PFSK-1 (cell line): ENCODE measurements at regions not wholly inside any gene's neighbourhood (a gene's known extent, or its start where the extent isn't known, plus 50 kb on each side); places are given as distances from the start of the nearest gene placed in this dataset.

Experiments used
- FOXP2 ChIP-seq: optimal IDR thresholded peaks from 2 replicates; pipeline ENCODE3; 2011; ENCODE audit warnings: borderline replicate concordance, control low read depth, inconsistent platforms; ENCODE audit not compliant: insufficient read depth; ENCODE audit errors: extremely low read length, extremely low read depth
- POLR2AphosphoS5 ChIP-seq: IDR thresholded peaks from 2 replicates; pipeline ENCODE4 v1.6.1; 2012; ENCODE audit warnings: low read depth, mild to moderate bottlenecking, control low read depth, low read length, moderate library complexity
- TAF1 ChIP-seq: IDR thresholded peaks from 2 replicates; pipeline ENCODE4 v1.6.1; 2012; ENCODE audit warnings: low read length, control low read depth, borderline replicate concordance; ENCODE audit not compliant: insufficient read depth

- TF ChIP-seq TAF1, result no peak
- no peak for TF ChIP-seq POLR2AphosphoS5
- TF ChIP-seq FOXP2, result no peak
These were observed 189.7 kb downstream of the PALM2AKAP2 start for GRCh38 chr9:109969573-109970237.
